ENCODE measurements at regions not wholly inside any gene's neighbourhood (a gene's known extent, or its start where the extent isn't known, plus 50 kb on each side); places are given as distances from the start of the nearest gene placed in this dataset.
A peak's percentile ranks its signal among the peaks of the same experiment; 100 is the strongest.
"Not testable (repeated sequence)": the region's sequence is repeated elsewhere in the genome, so short reads cannot be mapped to it uniquely, and the experiment has no call there.

DNA sequence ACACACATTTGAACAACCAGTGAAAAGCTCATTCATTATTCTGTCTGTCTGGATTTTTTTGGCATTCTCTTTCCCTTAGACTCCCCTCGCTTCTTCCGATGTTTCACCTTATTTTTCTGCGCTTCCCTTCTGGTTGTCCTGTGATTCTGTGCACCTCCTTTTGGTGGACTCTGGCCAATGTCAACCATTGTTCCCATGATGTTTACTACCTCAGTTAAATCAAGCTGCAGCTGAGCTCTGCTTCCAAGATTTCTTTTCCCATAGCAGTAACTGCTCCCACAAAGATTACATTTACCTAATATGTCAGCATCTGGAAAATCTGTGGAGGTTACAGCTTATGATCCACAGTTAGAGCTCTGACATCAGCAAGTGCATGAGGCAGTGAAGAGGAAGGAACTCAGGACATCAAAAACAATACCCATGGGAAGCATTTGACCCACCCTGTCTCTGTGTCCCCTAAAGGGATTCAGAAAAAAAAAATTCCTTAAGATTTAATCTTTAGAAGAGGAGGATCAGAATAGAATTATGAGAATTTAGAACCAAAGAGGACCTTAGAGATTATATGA lies 69.9 kb upstream of the ADAMTS5 start:
- Mint-ChIP-seq H3K9me3 (peaks cover 6% of the 10 kb centered on the region), H3K4me1 (peaks cover 9% of the 10 kb centered on the region), H3K4me3 (no peak overlapping the region), H3K36me3 (no peaks in the 10 kb centered on the region), H3K27ac (no peak overlapping the region), H3K27me3 (ENCODE audit: low read depth) (no peaks in the 10 kb centered on the region)
- TF ChIP-seq, protein P1, sequence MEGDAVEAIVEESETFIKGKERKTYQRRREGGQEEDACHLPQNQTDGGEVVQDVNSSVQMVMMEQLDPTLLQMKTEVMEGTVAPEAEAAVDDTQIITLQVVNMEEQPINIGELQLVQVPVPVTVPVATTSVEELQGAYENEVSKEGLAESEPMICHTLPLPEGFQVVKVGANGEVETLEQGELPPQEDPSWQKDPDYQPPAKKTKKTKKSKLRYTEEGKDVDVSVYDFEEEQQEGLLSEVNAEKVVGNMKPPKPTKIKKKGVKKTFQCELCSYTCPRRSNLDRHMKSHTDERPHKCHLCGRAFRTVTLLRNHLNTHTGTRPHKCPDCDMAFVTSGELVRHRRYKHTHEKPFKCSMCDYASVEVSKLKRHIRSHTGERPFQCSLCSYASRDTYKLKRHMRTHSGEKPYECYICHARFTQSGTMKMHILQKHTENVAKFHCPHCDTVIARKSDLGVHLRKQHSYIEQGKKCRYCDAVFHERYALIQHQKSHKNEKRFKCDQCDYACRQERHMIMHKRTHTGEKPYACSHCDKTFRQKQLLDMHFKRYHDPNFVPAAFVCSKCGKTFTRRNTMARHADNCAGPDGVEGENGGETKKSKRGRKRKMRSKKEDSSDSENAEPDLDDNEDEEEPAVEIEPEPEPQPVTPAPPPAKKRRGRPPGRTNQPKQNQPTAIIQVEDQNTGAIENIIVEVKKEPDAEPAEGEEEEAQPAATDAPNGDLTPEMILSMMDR (IDR thresholded peaks at IDR 0.05; ENCODE audit: unreplicated experiment) = no peak
- DNase-seq (ENCODE audit: low spot score in 2 of 2, unreplicated experiment in 2 of 2) = no peak

DNA sequence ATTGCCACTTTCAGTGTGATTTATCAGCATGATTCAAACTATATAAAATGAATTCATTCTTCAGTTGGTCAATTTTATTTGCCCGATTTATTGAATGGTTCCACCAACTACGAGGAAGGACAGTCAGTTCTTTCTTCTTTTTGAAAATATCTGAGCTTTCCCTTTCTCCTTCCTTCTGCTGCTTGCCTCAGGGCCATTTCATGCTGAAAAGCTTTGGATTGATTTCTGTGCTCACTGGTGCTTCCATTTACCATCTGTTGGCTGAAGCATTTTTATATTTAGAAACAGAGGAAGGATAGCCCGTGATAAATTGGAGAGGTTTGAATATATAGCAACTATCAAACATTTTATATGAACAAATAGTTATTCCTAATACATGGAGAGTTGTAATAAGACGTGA lies 68.9 kb upstream of the ADAMTS5 start:
- Mint-ChIP-seq H3K9me3 (peaks cover 6% of the 10 kb centered on the region), H3K27me3 (ENCODE audit: low read depth) (no peaks in the 10 kb centered on the region), H3K36me3 (no peaks in the 10 kb centered on the region), H3K27ac (peak overlapping the region; percentile 8), H3K4me3 (no peak overlapping the region), H3K4me1 (peaks cover 9% of the 10 kb centered on the region)
- DNase-seq (ENCODE audit: low spot score in 2 of 2, unreplicated experiment in 2 of 2) = no peak
- TF ChIP-seq, protein P1 (IDR thresholded peaks at IDR 0.05; ENCODE audit: unreplicated experiment) = no peak

DNA sequence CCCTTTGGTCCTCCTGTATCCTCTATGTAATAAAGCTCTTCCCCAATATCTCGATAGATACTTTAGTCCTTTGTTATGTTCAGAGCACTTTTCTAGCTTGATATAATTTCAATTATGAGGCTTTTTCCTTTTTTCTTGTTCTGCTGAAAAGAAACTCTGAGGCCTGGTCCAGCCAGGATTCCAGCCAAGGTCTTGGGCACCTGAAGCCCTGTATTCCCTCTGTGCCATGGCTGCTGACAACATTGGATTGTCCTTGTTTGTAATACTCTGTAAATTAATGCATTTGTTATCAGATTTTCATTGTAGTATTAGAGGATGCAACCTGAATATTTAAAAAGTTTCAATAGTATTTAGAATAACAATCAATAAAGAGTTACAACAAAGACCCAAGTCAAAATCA lies 67.9 kb upstream of the ADAMTS5 start:
- Mint-ChIP-seq H3K9me3 (peaks cover 6% of the 10 kb centered on the region), H3K27me3 (ENCODE audit: low read depth) (no peaks in the 10 kb centered on the region), H3K36me3 (no peaks in the 10 kb centered on the region), H3K27ac (no peak overlapping the region), H3K4me3 (no peak overlapping the region), H3K4me1 (peaks cover 9% of the 10 kb centered on the region)
- TF ChIP-seq, protein P1 (IDR thresholded peaks at IDR 0.05; ENCODE audit: unreplicated experiment) = no peak
- DNase-seq (ENCODE audit: low spot score in 2 of 2, unreplicated experiment in 2 of 2) = no peak

DNA sequence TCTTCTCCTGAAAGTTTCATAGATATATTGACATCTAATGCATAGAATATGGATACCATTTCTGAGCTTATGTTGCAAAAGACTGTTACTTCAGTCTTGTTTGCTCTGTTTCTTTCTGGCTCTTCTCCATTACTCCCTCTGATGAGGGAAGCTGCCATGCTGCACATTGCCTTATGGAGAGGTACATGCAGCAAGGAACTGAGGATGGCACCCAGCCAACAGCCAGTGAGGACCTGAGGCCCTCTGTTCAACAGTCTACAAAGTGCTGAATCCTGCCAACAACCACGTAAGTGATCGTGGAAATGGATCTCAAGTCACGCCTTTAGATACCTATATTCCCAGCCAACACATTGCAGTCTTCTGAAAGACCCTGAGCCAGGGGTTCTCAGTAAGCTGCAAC lies 66.6 kb upstream of the ADAMTS5 start:
- H3K36me3 Mint-ChIP-seq = no peaks in the 10 kb centered on the region
- TF ChIP-seq, protein P1 (IDR thresholded peaks at IDR 0.05; ENCODE audit: unreplicated experiment) = no peak
- no peak overlapping the region for H3K27ac Mint-ChIP-seq
- no peak for DNase-seq (ENCODE audit: low spot score in 2 of 2, unreplicated experiment in 2 of 2)
- peaks cover 6% of the 10 kb centered on the region for H3K9me3 Mint-ChIP-seq
- no peak overlapping the region for H3K4me3 Mint-ChIP-seq
- H3K27me3 Mint-ChIP-seq (ENCODE audit: low read depth) = no peaks in the 10 kb centered on the region
- H3K4me1 Mint-ChIP-seq = peaks cover 9% of the 10 kb centered on the region

DNA sequence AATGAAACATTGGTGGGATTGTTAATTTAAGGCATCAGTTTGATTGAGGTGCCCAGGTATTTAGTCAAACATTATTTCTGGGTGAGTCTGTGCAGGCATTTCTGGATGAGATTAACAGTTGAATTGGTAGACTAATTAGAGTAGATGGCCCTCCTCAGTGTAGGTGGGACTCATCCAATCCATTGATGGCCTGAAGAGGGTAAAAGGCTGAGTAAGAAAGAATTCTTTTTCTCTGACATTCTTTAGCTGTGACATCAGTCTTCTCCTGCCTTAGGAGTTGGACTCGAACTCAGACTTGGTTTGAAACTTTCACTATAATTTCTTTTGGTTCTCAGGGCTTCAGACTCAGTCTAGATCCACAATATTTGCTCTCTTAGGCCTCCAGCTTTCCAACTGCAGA lies 59.6 kb upstream of the ADAMTS5 start:
- no peak overlapping the region for H3K4me3 Mint-ChIP-seq
- H3K27me3 Mint-ChIP-seq (ENCODE audit: low read depth) = no peaks in the 10 kb centered on the region
- no peaks in the 10 kb centered on the region for H3K36me3 Mint-ChIP-seq
- no peaks in the 10 kb centered on the region for H3K9me3 Mint-ChIP-seq
- H3K27ac Mint-ChIP-seq = no peak overlapping the region
- TF ChIP-seq, protein P1 (IDR thresholded peaks at IDR 0.05; ENCODE audit: unreplicated experiment) = no peak
- no peak for DNase-seq (ENCODE audit: low spot score in 2 of 2, unreplicated experiment in 2 of 2)
- peaks cover 35% of the 10 kb centered on the region for H3K4me1 Mint-ChIP-seq

DNA sequence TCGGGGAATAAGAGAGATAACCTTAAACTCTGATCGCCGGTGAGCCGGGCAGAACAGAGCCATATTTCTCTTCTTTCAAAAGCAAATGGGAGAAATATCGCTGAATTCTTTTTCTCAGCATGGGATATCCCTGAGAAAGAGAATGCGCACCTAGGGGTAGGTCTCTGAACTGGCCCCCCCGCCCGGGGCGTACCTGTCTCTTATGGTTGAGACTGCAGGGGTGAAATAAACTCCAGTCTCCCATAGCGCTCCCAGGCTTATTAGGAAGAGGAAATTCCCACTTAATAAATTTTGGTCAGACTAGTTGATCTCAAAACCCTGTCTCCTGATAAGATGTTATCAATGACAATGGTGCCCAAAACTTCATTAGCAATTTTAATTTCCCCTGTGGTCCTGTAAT lies 58.8 kb upstream of the ADAMTS5 start:
- peak overlapping the region; percentile 0 for H3K4me3 Mint-ChIP-seq
- H3K27ac Mint-ChIP-seq; H3K36me3 Mint-ChIP-seq; H3K9me3 Mint-ChIP-seq; DNase-seq (ENCODE audit: low spot score in 2 of 2, unreplicated experiment in 2 of 2); H3K27me3 Mint-ChIP-seq (ENCODE audit: low read depth): not testable (repeated sequence)
- H3K4me1 Mint-ChIP-seq = peaks cover 35% of the 10 kb centered on the region

All from mesothelial cell of epicardium (in vitro differentiated cells).